ENCODE measurements at regions not wholly inside any gene's neighbourhood (a gene's known extent, or its start where the extent isn't known, plus 50 kb on each side); places are given as distances from the start of the nearest gene placed in this dataset.

GRCh38 chr3:157793745-157794144 is 290.5 kb upstream of the VEPH1 start:
- TF ChIP-seq EZH2phosphoT487 (IDR thresholded peaks at IDR 0.05; ENCODE audit: insufficient read depth, low read depth), result no peak
- TF ChIP-seq EZH2 (IDR thresholded peaks at IDR 0.05; ENCODE audit: insufficient read depth, poor library complexity, severe bottlenecking), result no peak
